SK-N-SH treated with all-trans-retinoic acid at 6 μM for 48 hours (cell line): ENCODE measurements at regions not wholly inside any gene's neighbourhood (a gene's known extent, or its start where the extent isn't known, plus 50 kb on each side); places are given as distances from the start of the nearest gene placed in this dataset.

Experiments
- ATAC-seq: fragments of 200-7000 bp; cut with Tn5 transposase; 3 replicates; pipeline ENCODE4 v1.9.1; 2020; ENCODE audit warnings: mild to moderate bottlenecking, moderate library complexity
- ARNTL ChIP-seq: fragments of 450-650 bp; formaldehyde crosslinking; IDR thresholded peaks from 2 replicates; pipeline ENCODE4 v1.5.0; 2020; ENCODE audit warnings: low read depth, mild to moderate bottlenecking, moderate library complexity, borderline replicate concordance
- BACH2 ChIP-seq: fragments of 250-450 bp; sonication (Bioruptor Pico); IDR thresholded peaks from 2 replicates; pipeline ENCODE4 v1.9.0; 2021; ENCODE audit warnings: mild to moderate bottlenecking, borderline replicate concordance
- CREB5 ChIP-seq: fragments of 250-450 bp; sonication (Bioruptor Pico); IDR thresholded peaks from 2 replicates; pipeline ENCODE4 v1.5.1; 2020; ENCODE audit warnings: low read depth, mild to moderate bottlenecking, moderate library complexity
- CSDC2 ChIP-seq: fragments of 250-450 bp; sonication (Bioruptor Pico); IDR thresholded peaks from 2 replicates; pipeline ENCODE4 v1.5.0; 2020; ENCODE audit warnings: mild to moderate bottlenecking, moderate library complexity
- CSRNP3 ChIP-seq: fragments of 250-450 bp; sonication (Bioruptor Pico); IDR thresholded peaks from 2 replicates; pipeline ENCODE4 v1.5.1; 2021; ENCODE audit warnings: mild to moderate bottlenecking, moderate library complexity
- ESRRG ChIP-seq: fragments of 250-450 bp; sonication (Bioruptor Pico); IDR thresholded peaks from 2 replicates; pipeline ENCODE4 v1.6.1; 2021; ENCODE audit warnings: mild to moderate bottlenecking
- GLIS3 ChIP-seq: fragments of 250-450 bp; sonication (Bioruptor Pico); IDR thresholded peaks from 2 replicates; pipeline ENCODE4 v1.5.0; 2020; ENCODE audit warnings: mild to moderate bottlenecking, moderate library complexity
- ISL1 ChIP-seq: fragments of 250-450 bp; sonication (Bioruptor Pico); IDR thresholded peaks from 2 replicates; pipeline ENCODE4 v2.1.2; 2022; ENCODE audit warnings: mild to moderate bottlenecking, moderate library complexity
- OSR1 ChIP-seq: fragments of 250-450 bp; sonication (Bioruptor Pico); IDR thresholded peaks from 2 replicates; pipeline ENCODE4 v1.8.0; 2022; ENCODE audit warnings: moderate library complexity, mild to moderate bottlenecking, inconsistent platforms
- PATZ1 ChIP-seq: fragments of 250-450 bp; sonication (Bioruptor Pico); IDR thresholded peaks from 2 replicates; pipeline ENCODE4 v1.8.0; 2020; ENCODE audit warnings: mild to moderate bottlenecking, moderate library complexity, borderline replicate concordance
- POU6F1 ChIP-seq: fragments of 250-450 bp; sonication (Bioruptor Pico); IDR thresholded peaks from 2 replicates; pipeline ENCODE4 v1.8.0; 2021; ENCODE audit warnings: low read depth, mild to moderate bottlenecking, moderate library complexity, borderline replicate concordance
- PPARA ChIP-seq: fragments of 250-450 bp; sonication (Bioruptor Pico); IDR thresholded peaks from 2 replicates; pipeline ENCODE4 v1.5.0; 2020; ENCODE audit warnings: mild to moderate bottlenecking, borderline replicate concordance
- SNAI2 ChIP-seq: fragments of 250-450 bp; sonication (Bioruptor Pico); IDR thresholded peaks from 2 replicates; pipeline ENCODE4 v1.5.0; 2020; ENCODE audit warnings: mild to moderate bottlenecking, moderate library complexity
- TCF4 ChIP-seq: fragments of 250-450 bp; sonication (Bioruptor Pico); IDR thresholded peaks from 2 replicates; pipeline ENCODE4 v1.8.0; 2021; ENCODE audit warnings: mild to moderate bottlenecking, moderate library complexity, borderline replicate concordance
- TOX ChIP-seq: fragments of 250-450 bp; sonication (Bioruptor Pico); IDR thresholded peaks from 2 replicates; pipeline ENCODE4 v1.8.0; 2021; ENCODE audit warnings: mild to moderate bottlenecking, moderate library complexity, borderline replicate concordance
- TSHZ2 ChIP-seq: fragments of 250-450 bp; sonication (Bioruptor Pico); IDR thresholded peaks from 2 replicates; pipeline ENCODE4 v1.5.0; 2020; ENCODE audit warnings: mild to moderate bottlenecking, moderate library complexity
- ZC3H10 ChIP-seq: fragments of 250-450 bp; sonication (Bioruptor Pico); IDR thresholded peaks from 2 replicates; pipeline ENCODE4 v1.5.1; 2021; ENCODE audit warnings: mild to moderate bottlenecking, moderate library complexity
- ZFP3 ChIP-seq: fragments of 250-450 bp; sonication (Bioruptor Pico); IDR thresholded peaks from 2 replicates; pipeline ENCODE4 v1.5.0; 2020; ENCODE audit warnings: mild to moderate bottlenecking, moderate library complexity
- ZFP30 ChIP-seq: fragments of 450-650 bp; formaldehyde crosslinking; IDR thresholded peaks from 2 replicates; pipeline ENCODE4 v1.5.0; 2022; ENCODE audit warnings: mild to moderate bottlenecking, moderate library complexity
- ZNF565 ChIP-seq: fragments of 450-650 bp; formaldehyde crosslinking; conservative IDR thresholded peaks from 2 replicates; pipeline ENCODE4 v1.5.0; 2020; ENCODE audit warnings: low read depth, mild to moderate bottlenecking, moderate library complexity
- ZNF8 ChIP-seq: fragments of 450-650 bp; formaldehyde crosslinking; IDR thresholded peaks from 2 replicates; pipeline ENCODE4 v1.5.0; 2020; ENCODE audit warnings: mild to moderate bottlenecking, moderate library complexity

- TF ChIP-seq TSHZ2 (CRISPR knock-in tag) (no peak), ZFP30 (CRISPR knock-in tag) (no peak), ESRRG (no peak), ZNF8 (CRISPR knock-in tag) (no peak), CSRNP3 (CRISPR knock-in tag) (no peak), ZC3H10 (CRISPR knock-in tag) (no peak), TCF4 (CRISPR knock-in tag) (no peak), CSDC2 (CRISPR knock-in tag) (no peak), ARNTL (no peak)
Observed at GRCh38 chr1:59183749-59184317, 113.1 kb upstream of the FGGY start (continued).

- TF ChIP-seq ZFP30 (CRISPR knock-in tag): no peak
- no peak for TF ChIP-seq ZC3H10 (CRISPR knock-in tag)
- TF ChIP-seq CSRNP3 (CRISPR knock-in tag): no peak
- no peak for TF ChIP-seq TOX (CRISPR knock-in tag)
- no peak for TF ChIP-seq TSHZ2 (CRISPR knock-in tag)
- no peak for TF ChIP-seq TCF4 (CRISPR knock-in tag)
- TF ChIP-seq POU6F1 (CRISPR knock-in tag): no peak
- no peak for TF ChIP-seq GLIS3 (CRISPR knock-in tag)
- no peak for TF ChIP-seq PPARA (CRISPR knock-in tag)
- no peak for TF ChIP-seq ISL1
- TF ChIP-seq ZNF8 (CRISPR knock-in tag): no peak
- TF ChIP-seq BACH2: no peak
- no peak for TF ChIP-seq ESRRG
- no peak for TF ChIP-seq SNAI2
- no peak for TF ChIP-seq CREB5 (CRISPR knock-in tag)
- TF ChIP-seq ZNF565: no peak
- TF ChIP-seq PATZ1: no peak
- TF ChIP-seq OSR1 (CRISPR knock-in tag): no peak
- TF ChIP-seq ZFP3 (CRISPR knock-in tag): no peak
- ATAC-seq: no peak
Observed at GRCh38 chr1:59184365-59184905, 112.5 kb upstream of the FGGY start.
